ENCODE measurements at regions not wholly inside any gene's neighbourhood (a gene's known extent, or its start where the extent isn't known, plus 50 kb on each side); places are given as distances from the start of the nearest gene placed in this dataset.

DNA sequence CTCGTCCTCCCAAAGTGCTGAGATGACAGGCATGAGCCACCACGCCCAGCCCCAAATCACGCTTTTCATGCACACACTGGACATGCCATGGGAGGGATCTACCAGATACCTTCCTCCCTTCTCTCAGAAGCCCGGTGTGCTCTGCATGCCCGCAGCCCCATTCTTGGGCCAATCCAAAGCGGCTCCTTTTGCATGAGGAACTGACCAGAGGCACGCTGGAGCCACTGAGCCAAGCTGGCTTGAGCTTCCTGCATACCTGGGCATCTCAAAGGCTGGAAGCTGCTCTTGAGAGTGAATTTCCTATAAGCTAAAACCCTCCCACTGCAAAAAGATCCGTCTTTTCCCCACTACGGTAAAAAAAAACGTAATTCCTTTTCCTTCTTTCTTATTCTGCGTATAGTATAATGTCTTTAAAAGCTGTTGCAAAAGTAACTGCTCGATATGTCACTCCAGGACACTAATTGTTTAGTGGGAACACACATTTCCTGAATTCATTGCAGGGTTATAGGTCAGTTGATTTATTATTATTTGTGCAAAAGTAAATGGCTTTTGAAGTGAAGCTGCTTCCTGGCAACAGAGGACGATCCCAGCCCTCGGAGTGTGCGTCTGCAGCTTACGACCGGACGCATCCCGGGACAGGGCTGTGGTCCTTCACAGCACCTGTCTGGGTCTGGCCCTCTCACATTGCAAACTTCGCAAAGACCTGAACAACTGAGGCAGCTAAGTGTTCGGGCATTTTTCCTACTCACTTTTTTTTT, 61.8 kb upstream of the ETS2 start:
- POLR2A ChIA-PET = no interaction called here

DNA sequence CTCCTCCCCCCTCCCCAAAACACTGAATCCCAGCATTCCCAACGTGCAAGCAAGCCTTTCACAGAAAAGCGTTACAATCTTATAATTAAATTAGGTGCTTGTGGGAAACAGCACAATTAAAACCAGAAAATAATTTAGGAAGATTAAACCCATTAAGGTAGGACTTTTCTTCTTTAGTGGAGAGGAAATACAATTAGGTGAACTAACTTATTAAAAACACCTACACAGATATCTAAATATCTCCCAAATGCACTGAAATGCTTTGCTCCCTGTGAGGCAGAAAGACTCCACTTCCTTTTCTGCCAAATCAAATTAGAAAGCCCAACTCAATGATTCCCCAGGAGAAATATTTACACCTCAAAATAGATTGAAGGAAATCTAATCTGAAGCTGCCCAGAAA, 60.9 kb upstream of the ETS2 start:
- no peaks in the 10 kb centered on the region for H3K27me3 ChIP-seq (ENCODE audit: control insufficient read depth, insufficient read depth, low read length)
- no peaks in the 10 kb centered on the region; the same call in 1 of the 2 replicates for H3K9me3 ChIP-seq (ENCODE audit: control insufficient read depth, insufficient read depth, low read length)
- CTCF ChIA-PET = no interaction called here
- POLR2A ChIA-PET = no interaction called here
- H3K27ac ChIP-seq (ENCODE audit: low read depth, low read length) = no peak overlapping the region
- TF ChIP-seq, protein P1, sequence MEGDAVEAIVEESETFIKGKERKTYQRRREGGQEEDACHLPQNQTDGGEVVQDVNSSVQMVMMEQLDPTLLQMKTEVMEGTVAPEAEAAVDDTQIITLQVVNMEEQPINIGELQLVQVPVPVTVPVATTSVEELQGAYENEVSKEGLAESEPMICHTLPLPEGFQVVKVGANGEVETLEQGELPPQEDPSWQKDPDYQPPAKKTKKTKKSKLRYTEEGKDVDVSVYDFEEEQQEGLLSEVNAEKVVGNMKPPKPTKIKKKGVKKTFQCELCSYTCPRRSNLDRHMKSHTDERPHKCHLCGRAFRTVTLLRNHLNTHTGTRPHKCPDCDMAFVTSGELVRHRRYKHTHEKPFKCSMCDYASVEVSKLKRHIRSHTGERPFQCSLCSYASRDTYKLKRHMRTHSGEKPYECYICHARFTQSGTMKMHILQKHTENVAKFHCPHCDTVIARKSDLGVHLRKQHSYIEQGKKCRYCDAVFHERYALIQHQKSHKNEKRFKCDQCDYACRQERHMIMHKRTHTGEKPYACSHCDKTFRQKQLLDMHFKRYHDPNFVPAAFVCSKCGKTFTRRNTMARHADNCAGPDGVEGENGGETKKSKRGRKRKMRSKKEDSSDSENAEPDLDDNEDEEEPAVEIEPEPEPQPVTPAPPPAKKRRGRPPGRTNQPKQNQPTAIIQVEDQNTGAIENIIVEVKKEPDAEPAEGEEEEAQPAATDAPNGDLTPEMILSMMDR (IDR thresholded peaks at IDR 0.05; ENCODE audit: low read depth, low read length) = no peak
- H3K4me3 ChIP-seq (ENCODE audit: low read depth, low read length) = no peak overlapping the region
- DNase-seq (ENCODE audit: low read depth, low spot score) = no peak

More for the DNA sequence above, 61.8 kb upstream of the ETS2 start:
- no peaks in the 10 kb centered on the region; the same call in 1 of the 2 replicates for H3K9me3 ChIP-seq (ENCODE audit: control insufficient read depth, insufficient read depth, low read length)
- CTCF ChIA-PET = interaction anchor here (0.6 to 0.7 kb wide), 2 partner anchors 9 to 26 kb away, joined by 3 read pairs; no protein-coding TSS in a partner anchor
- no peak for DNase-seq (ENCODE audit: low read depth, low spot score)
- no peaks in the 10 kb centered on the region for H3K27me3 ChIP-seq (ENCODE audit: control insufficient read depth, insufficient read depth, low read length)
- H3K27ac ChIP-seq (ENCODE audit: low read depth, low read length) = no peak overlapping the region
- H3K4me3 ChIP-seq (ENCODE audit: low read depth, low read length) = no peak overlapping the region
- TF ChIP-seq, protein P1 (IDR thresholded peaks at IDR 0.05; ENCODE audit: low read depth, low read length) = no peak

DNA sequence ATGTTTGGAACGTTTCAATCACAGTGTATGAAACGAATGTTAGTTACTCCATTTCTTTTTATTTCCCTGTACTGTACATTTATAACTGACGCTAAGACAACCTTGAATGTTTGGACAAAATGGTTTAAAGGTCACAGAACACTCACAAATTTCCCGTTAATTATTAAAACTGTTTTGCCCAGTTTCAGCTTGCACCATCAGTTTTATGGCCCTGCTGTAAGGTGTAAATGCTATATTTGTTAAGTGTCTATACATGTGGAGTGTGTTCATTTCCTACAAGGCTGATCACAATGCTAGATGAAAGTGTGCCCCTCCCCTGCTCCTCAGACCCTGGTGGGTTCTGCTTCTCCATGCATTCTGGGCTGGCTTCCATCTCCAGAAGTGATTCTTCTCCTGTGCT, 57.9 kb upstream of the ETS2 start:
- TF ChIP-seq, protein P1 (IDR thresholded peaks at IDR 0.05; ENCODE audit: low read depth, low read length) = no peak
- POLR2A ChIA-PET = no interaction called here
- DNase-seq (ENCODE audit: low read depth, low spot score) = no peak
- Histone ChIP-seq H3K4me3 (ENCODE audit: low read depth, low read length) (no peak overlapping the region), H3K27me3 (ENCODE audit: control insufficient read depth, insufficient read depth, low read length) (no peaks in the 10 kb centered on the region), H3K27ac (ENCODE audit: low read depth, low read length) (no peak overlapping the region), H3K9me3 (ENCODE audit: control insufficient read depth, insufficient read depth, low read length) (no peaks in the 10 kb centered on the region; the same call in 1 of the 2 replicates)
- CTCF ChIA-PET = no interaction called here

GRCh38 chr21:38751379-38752050, 54.2 kb upstream of the ETS2 start:
- ChIA-PET POLR2A (no interaction called here), CTCF (interaction anchor here (1.2 to 1.8 kb wide), 2 partner anchors 17 kb away, joined by 3 to 7 read pairs; no protein-coding TSS in a partner anchor)
- no peaks in the 10 kb centered on the region for H3K27me3 ChIP-seq (ENCODE audit: control insufficient read depth, insufficient read depth, low read length)
- DNase-seq (ENCODE audit: low read depth, low spot score) = no peak
- no peak overlapping the region for H3K4me3 ChIP-seq (ENCODE audit: low read depth, low read length)
- TF ChIP-seq, protein P1 (IDR thresholded peaks at IDR 0.05; ENCODE audit: low read depth, low read length) = no peak
- H3K9me3 ChIP-seq (ENCODE audit: control insufficient read depth, insufficient read depth, low read length) = no peaks in the 10 kb centered on the region
- H3K27ac ChIP-seq (ENCODE audit: low read depth, low read length) = no peak overlapping the region

GRCh38 chr21:38752051-38752505, 53.7 kb upstream of the ETS2 start:
- TF ChIP-seq, protein P1 (IDR thresholded peaks at IDR 0.05; ENCODE audit: low read depth, low read length) = no peak
- H3K4me3 ChIP-seq (ENCODE audit: low read depth, low read length) = no peak overlapping the region
- H3K27ac ChIP-seq (ENCODE audit: low read depth, low read length) = no peak overlapping the region
- ChIA-PET POLR2A (no interaction called here), CTCF (interaction anchor here (0.6 to 1.2 kb wide), 2 partner anchors 17 to 26 kb away, joined by 3 read pairs; no protein-coding TSS in a partner anchor)
- H3K9me3 ChIP-seq (ENCODE audit: control insufficient read depth, insufficient read depth, low read length) = no peaks in the 10 kb centered on the region
- no peaks in the 10 kb centered on the region for H3K27me3 ChIP-seq (ENCODE audit: control insufficient read depth, insufficient read depth, low read length)
- no peak for DNase-seq (ENCODE audit: low read depth, low spot score)

All from AG04450 (cell line).